ENCODE measurements at regions not wholly inside any gene's neighbourhood (a gene's known extent, or its start where the extent isn't known, plus 50 kb on each side); places are given as distances from the start of the nearest gene placed in this dataset.

- no peak overlapping the region for H3K4me3 Mint-ChIP-seq
- peaks cover 16% of the 10 kb centered on the region for H3K27me3 Mint-ChIP-seq
- H3K4me1 Mint-ChIP-seq = no peaks in the 10 kb centered on the region
- no peak for ATAC-seq (ENCODE audit: low read depth)
- H3K27ac Mint-ChIP-seq = no peak overlapping the region
- peaks cover 17% of the 10 kb centered on the region for H3K9me3 Mint-ChIP-seq
- H3K36me3 Mint-ChIP-seq = peaks cover 3% of the 10 kb centered on the region
- no peak for DNase-seq (ENCODE audit: low spot score in 2 of 2)
These were observed 51.5 kb upstream of the TMEM158 start for GRCh38 chr3:45277636-45278035.

- ATAC-seq (ENCODE audit: low read depth) (no peak), DNase-seq (ENCODE audit: low spot score in 2 of 2) (no peak)
- H3K9me3 Mint-ChIP-seq = peaks cover 17% of the 10 kb centered on the region
- no peak overlapping the region for H3K27ac Mint-ChIP-seq
- H3K36me3 Mint-ChIP-seq = peaks cover 3% of the 10 kb centered on the region
- H3K4me1 Mint-ChIP-seq = no peaks in the 10 kb centered on the region
- H3K27me3 Mint-ChIP-seq = peaks cover 14% of the 10 kb centered on the region
- no peak overlapping the region for H3K4me3 Mint-ChIP-seq
These were observed 54.1 kb upstream of the TMEM158 start for GRCh38 chr3:45280232-45280631.

DNA sequence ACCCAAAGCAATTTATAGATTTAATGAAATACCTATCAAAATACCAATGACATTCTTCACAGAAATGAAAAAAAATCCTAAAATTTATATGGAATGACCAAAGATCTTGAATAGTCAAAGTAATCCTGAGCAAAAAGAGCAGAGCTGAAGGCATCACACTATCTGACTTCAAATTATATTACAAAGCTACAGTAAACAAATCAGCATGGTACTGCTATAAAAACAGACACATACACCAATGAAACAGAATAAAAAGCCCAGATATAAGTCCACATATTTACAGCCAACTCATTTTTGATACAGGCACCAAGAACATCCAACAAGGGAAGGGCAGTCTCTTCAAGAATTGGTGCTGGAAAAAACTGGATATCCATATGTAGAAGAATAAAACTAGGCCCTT is 54.9 kb upstream of the TMEM158 start:
- Mint-ChIP-seq H3K27ac (no peak overlapping the region), H3K4me1 (no peaks in the 10 kb centered on the region)

DNA sequence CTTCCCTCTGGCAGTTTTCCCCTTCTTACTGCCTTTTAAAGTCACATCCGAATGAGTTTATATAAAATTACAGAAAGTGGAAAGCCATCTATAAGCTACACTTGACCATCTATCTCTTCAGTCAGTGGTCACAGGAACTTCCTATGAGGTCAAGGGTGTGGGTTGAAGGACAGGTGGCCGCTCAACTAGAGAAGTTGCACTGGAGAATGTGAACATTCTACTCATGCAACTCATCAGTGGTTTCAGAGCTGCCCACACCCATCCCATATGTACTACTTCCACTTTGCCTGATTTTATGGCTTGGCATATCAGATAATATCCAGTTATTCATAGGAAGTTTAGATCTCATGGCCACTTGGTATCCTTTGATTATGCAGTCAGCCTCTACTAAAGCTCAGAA is 57.4 kb upstream of the TMEM158 start:
- no peak overlapping the region for H3K4me3 Mint-ChIP-seq
- no peak for ATAC-seq (ENCODE audit: low read depth)
- H3K4me1 Mint-ChIP-seq = no peaks in the 10 kb centered on the region
- H3K27ac Mint-ChIP-seq = no peak overlapping the region
- peaks cover 6% of the 10 kb centered on the region for H3K36me3 Mint-ChIP-seq
- H3K27me3 Mint-ChIP-seq = peaks cover 25% of the 10 kb centered on the region
- no peak for DNase-seq (ENCODE audit: low spot score in 2 of 2)
- H3K9me3 Mint-ChIP-seq = peaks cover 17% of the 10 kb centered on the region

More for the DNA sequence above, 54.9 kb upstream of the TMEM158 start:
- no peak for ATAC-seq (ENCODE audit: low read depth)
- peaks cover 10% of the 10 kb centered on the region for H3K27me3 Mint-ChIP-seq
- peaks cover 3% of the 10 kb centered on the region for H3K36me3 Mint-ChIP-seq
- no peak overlapping the region for H3K4me3 Mint-ChIP-seq
- DNase-seq (ENCODE audit: low spot score in 2 of 2) = no peak
- H3K9me3 Mint-ChIP-seq = peaks cover 17% of the 10 kb centered on the region

DNA sequence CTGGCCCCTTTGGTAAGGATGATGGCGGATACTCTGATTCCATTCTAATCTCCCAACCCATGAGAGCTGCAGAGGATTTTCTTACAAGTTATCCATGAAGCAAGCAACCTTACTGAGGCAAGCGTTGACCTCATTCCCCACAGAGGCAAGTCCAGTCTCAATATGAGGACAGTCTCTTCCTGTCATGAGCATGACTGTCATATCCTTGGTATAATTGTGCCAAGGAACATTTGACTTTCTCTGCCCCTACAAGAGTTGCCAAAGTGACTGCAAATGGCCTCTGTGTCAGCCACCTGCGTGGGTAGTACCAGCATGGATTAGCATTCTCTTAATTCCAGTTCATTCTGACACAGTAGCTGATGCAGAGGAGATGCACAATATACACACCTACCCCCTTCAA is 71.2 kb upstream of the TMEM158 start:
- no peak for DNase-seq (ENCODE audit: low spot score in 2 of 2)
- Mint-ChIP-seq H3K9me3 (peaks cover 4% of the 10 kb centered on the region), H3K36me3 (no peaks in the 10 kb centered on the region), H3K4me3 (no peak overlapping the region), H3K27ac (no peak overlapping the region), H3K4me1 (no peaks in the 10 kb centered on the region), H3K27me3 (peaks cover 10% of the 10 kb centered on the region)
- ATAC-seq (ENCODE audit: low read depth) = no peak

- Mint-ChIP-seq H3K4me1 (no peaks in the 10 kb centered on the region), H3K36me3 (no peaks in the 10 kb centered on the region), H3K27ac (no peak overlapping the region), H3K27me3 (peaks cover 7% of the 10 kb centered on the region), H3K4me3 (no peak overlapping the region), H3K9me3 (peaks cover 5% of the 10 kb centered on the region)
- no peak for DNase-seq (ENCODE audit: low spot score in 2 of 2)
- ATAC-seq (ENCODE audit: low read depth) = no peak
These were observed 76.4 kb upstream of the TMEM158 start for GRCh38 chr3:45302470-45302869.

GRCh38 chr3:45306406-45307008 is 80.4 kb upstream of the TMEM158 start:
- Mint-ChIP-seq H3K9me3 (peaks cover 1% of the 10 kb centered on the region), H3K4me1 (no peaks in the 10 kb centered on the region), H3K27me3 (peaks cover 6% of the 10 kb centered on the region), H3K36me3 (no peaks in the 10 kb centered on the region), H3K27ac (no peak overlapping the region), H3K4me3 (no peak overlapping the region)
- ATAC-seq (ENCODE audit: low read depth) = no peak
- no peak for DNase-seq (ENCODE audit: low spot score in 2 of 2)

DNA sequence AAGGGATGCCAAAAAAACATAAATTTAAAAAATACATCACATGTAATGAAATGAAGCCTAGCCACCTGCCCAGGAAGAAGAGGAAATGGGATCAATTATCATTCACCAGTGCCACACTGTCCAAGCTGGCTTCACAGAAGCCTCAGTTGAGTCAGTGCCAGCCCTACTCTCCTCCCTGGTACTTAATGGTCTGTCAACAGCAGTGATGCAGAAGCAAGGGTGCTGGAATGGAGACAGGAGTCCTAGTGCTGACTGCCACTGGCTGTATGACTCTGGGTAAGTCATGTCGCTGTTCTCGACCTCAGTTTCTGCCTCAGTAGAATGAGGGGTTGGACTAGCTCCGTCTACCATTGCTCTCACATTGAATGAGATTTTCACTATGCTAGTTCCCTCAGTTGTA is 78.5 kb upstream of the LARS2 start:
- H3K36me3 Mint-ChIP-seq = no peaks in the 10 kb centered on the region

GRCh38 chr3:45311327-45311726 is 77.0 kb upstream of the LARS2 start:
- Mint-ChIP-seq H3K9me3 (peaks cover 2% of the 10 kb centered on the region), H3K36me3 (peaks cover 3% of the 10 kb centered on the region), H3K4me1 (no peaks in the 10 kb centered on the region), H3K27ac (no peak overlapping the region), H3K4me3 (no peak overlapping the region), H3K27me3 (peaks cover 11% of the 10 kb centered on the region)
- DNase-seq (ENCODE audit: low spot score in 2 of 2) (no peak), ATAC-seq (ENCODE audit: low read depth) (no peak)

More for the DNA sequence above, 78.5 kb upstream of the LARS2 start:
- H3K9me3 Mint-ChIP-seq = no peaks in the 10 kb centered on the region
- no peaks in the 10 kb centered on the region for H3K4me1 Mint-ChIP-seq
- H3K27me3 Mint-ChIP-seq = peaks cover 8% of the 10 kb centered on the region
- ATAC-seq (ENCODE audit: low read depth) = no peak
- DNase-seq (ENCODE audit: low spot score in 2 of 2) = no peak
- H3K4me3 Mint-ChIP-seq = no peak overlapping the region
- no peak overlapping the region for H3K27ac Mint-ChIP-seq

- peaks cover 3% of the 10 kb centered on the region for H3K36me3 Mint-ChIP-seq
- H3K4me3 Mint-ChIP-seq = no peak overlapping the region
- H3K9me3 Mint-ChIP-seq = peaks cover 2% of the 10 kb centered on the region
- DNase-seq (ENCODE audit: low spot score in 2 of 2) = no peak
- H3K27me3 Mint-ChIP-seq = peaks cover 11% of the 10 kb centered on the region
- H3K27ac Mint-ChIP-seq = no peak overlapping the region
- no peaks in the 10 kb centered on the region for H3K4me1 Mint-ChIP-seq
- ATAC-seq (ENCODE audit: low read depth) = no peak
These were observed 76.2 kb upstream of the LARS2 start for GRCh38 chr3:45311953-45312801.

- peaks cover 11% of the 10 kb centered on the region for H3K27me3 Mint-ChIP-seq
- H3K27ac Mint-ChIP-seq = no peak overlapping the region
- ATAC-seq (ENCODE audit: low read depth) (no peak), DNase-seq (ENCODE audit: low spot score in 2 of 2) (no peak)
- H3K4me1 Mint-ChIP-seq = no peaks in the 10 kb centered on the region
- H3K4me3 Mint-ChIP-seq = no peak overlapping the region
- H3K36me3 Mint-ChIP-seq = peaks cover 3% of the 10 kb centered on the region
- H3K9me3 Mint-ChIP-seq = peaks cover 2% of the 10 kb centered on the region
These were observed 75.4 kb upstream of the LARS2 start for GRCh38 chr3:45312836-45313493.

DNA sequence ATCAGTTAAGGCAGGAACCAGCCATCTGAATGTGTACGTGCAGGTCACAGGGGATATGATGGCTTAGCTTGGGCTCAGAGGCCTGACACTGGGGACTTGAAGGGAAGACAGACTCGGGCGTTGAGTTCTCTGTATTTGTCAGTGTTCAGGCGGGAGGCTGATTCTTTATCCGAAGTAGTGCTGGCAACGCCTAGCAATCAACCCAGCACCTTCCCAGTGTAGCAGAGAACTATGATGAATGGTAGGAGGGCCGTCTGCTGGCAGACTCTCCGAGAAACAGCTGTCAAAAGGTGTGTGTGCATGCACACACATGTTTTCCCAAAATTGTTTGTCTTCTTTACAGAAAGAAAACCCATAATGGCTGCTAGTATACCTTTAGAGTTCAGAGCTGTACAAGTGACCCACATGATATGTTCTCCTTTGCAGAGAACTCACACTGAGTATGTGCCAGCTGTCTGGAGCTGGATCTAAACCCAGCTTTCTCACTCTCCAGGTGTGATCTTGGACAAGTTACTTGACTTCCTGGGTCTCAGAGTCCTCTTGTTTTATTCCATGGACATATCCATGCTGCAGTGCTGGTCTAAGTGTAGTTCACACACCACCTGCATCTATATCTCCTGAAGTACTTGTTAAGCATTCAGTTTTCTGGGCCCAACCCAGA is 74.5 kb upstream of the LARS2 start:
- Mint-ChIP-seq H3K27ac (no peak overlapping the region), H3K36me3 (peaks cover 3% of the 10 kb centered on the region), H3K4me1 (no peaks in the 10 kb centered on the region), H3K9me3 (peaks cover 2% of the 10 kb centered on the region), H3K27me3 (peaks cover 11% of the 10 kb centered on the region), H3K4me3 (no peak overlapping the region)
- DNase-seq (ENCODE audit: low spot score in 2 of 2) (no peak), ATAC-seq (ENCODE audit: low read depth) (no peak)

GRCh38 chr3:45317710-45318109 is 70.7 kb upstream of the LARS2 start:
- H3K4me3 Mint-ChIP-seq = no peak overlapping the region
- H3K27me3 Mint-ChIP-seq = peaks cover 3% of the 10 kb centered on the region
- H3K4me1 Mint-ChIP-seq = no peaks in the 10 kb centered on the region
- DNase-seq (ENCODE audit: low spot score in 2 of 2) (no peak), ATAC-seq (ENCODE audit: low read depth) (no peak)
- no peak overlapping the region for H3K27ac Mint-ChIP-seq
- peaks cover 3% of the 10 kb centered on the region for H3K36me3 Mint-ChIP-seq
- peaks cover 2% of the 10 kb centered on the region for H3K9me3 Mint-ChIP-seq

- Mint-ChIP-seq H3K27ac (no peak overlapping the region), H3K4me1 (no peaks in the 10 kb centered on the region), H3K36me3 (peaks cover 3% of the 10 kb centered on the region), H3K27me3 (peaks cover 3% of the 10 kb centered on the region), H3K9me3 (peaks cover 2% of the 10 kb centered on the region), H3K4me3 (no peak overlapping the region)
- DNase-seq (ENCODE audit: low spot score in 2 of 2) (no peak), ATAC-seq (ENCODE audit: low read depth) (no peak)
These were observed 69.7 kb upstream of the LARS2 start for GRCh38 chr3:45318689-45319088.

All from memory B cell (primary cell).